Panc1 (cell line): ENCODE measurements at regions not wholly inside any gene's neighbourhood (a gene's known extent, or its start where the extent isn't known, plus 50 kb on each side); places are given as distances from the start of the nearest gene placed in this dataset.

Experiments
- ATAC-seq: fragments of 200-7000 bp; cut with Tn5 transposase; 2 replicates; pipeline ENCODE4 v1.9.1; 2020; ENCODE audit warnings: mild to moderate bottlenecking, moderate library complexity
- BruUV-seq: library from RNA; stranded (reverse); fragments of 400-500 nt; replicated peaks from 2 replicates; lab custom pipeline; 2021; lab: Mats Ljungman, UMichigan
- CTCF ChIA-PET: fragments of 300-600 bp; sonication (Branson Sonifier 250); formaldehyde crosslinking; loops from one replicate; lab custom pipeline; 2022; ENCODE audit warnings: antibody characterized with exemption; lab: Charles Lee
- POLR2A ChIA-PET: fragments of 300-600 bp; sonication (Branson Sonifier 250); formaldehyde crosslinking; loops from one replicate; lab custom pipeline; 2022; ENCODE audit warnings: antibody characterized with exemption; lab: Charles Lee
- DNase-seq: peaks from one replicate; pipeline ENCODE4 v3.0.0-alpha.2; 2010; ENCODE audit warnings: low read depth, low spot score
- H3K27ac ChIP-seq: 2 replicates; pipeline ENCODE4 v1.5.1; 2011; ENCODE audit warnings: mild to moderate bottlenecking, low read length, inconsistent platforms
- H3K27me3 ChIP-seq: fragments of 200-500 bp; sonication (Bioruptor generic); 2 replicates; pipeline ENCODE4 v1.6.0; 2014; ENCODE audit warnings: low read length, inconsistent platforms; ENCODE audit not compliant: control insufficient read depth, insufficient read depth
- H3K36me3 ChIP-seq: fragments of 200-500 bp; sonication (Bioruptor generic); 2 replicates; pipeline ENCODE4 v1.5.1; 2014; ENCODE audit warnings: inconsistent platforms, mild to moderate bottlenecking, low read length, moderate library complexity; ENCODE audit not compliant: control insufficient read depth, insufficient read depth
- H3K4me1 ChIP-seq: 2 replicates; pipeline ENCODE4 v1.5.1; 2011; ENCODE audit warnings: inconsistent platforms, mild to moderate bottlenecking, low read length, moderate library complexity; ENCODE audit not compliant: control insufficient read depth, insufficient read depth
- H3K4me3 ChIP-seq, 2 experiments: 2 replicates each; pipeline ENCODE4 v1.5.1; 2011 to 2012; ENCODE audit warnings: low read depth in 2 of 2, low read length in 2 of 2, mild to moderate bottlenecking in 2 of 2, inconsistent platforms in 1 of 2, moderate library complexity in 1 of 2
- H3K9me3 ChIP-seq: fragments of 200-500 bp; sonication (Bioruptor generic); 2 replicates; pipeline ENCODE4 v1.5.1; 2014; ENCODE audit warnings: low read depth, mild to moderate bottlenecking, inconsistent platforms, low read length, moderate library complexity; ENCODE audit not compliant: control insufficient read depth, insufficient read depth
- CTCF ChIP-seq: fragments of 450-650 bp; IDR thresholded peaks from 2 replicates; pipeline ENCODE4 v1.5.1; 2017; ENCODE audit warnings: mild to moderate bottlenecking
- POLR2AphosphoS5 ChIP-seq: IDR thresholded peaks from 2 replicates; pipeline ENCODE4 v1.6.1; 2012; ENCODE audit warnings: mild to moderate bottlenecking, low read depth, low read length, moderate library complexity
- REST ChIP-seq, 2 experiments: IDR thresholded peaks; 2 replicates each; pipeline ENCODE4 v1.6.1; 2011 to 2012; ENCODE audit warnings: low read depth in 2 of 2, control low read depth in 1 of 2, low read length in 1 of 2, mild to moderate bottlenecking in 1 of 2, moderate library complexity in 1 of 2; ENCODE audit not compliant: insufficient read depth in 1 of 2
- SIN3A ChIP-seq: IDR thresholded peaks from 2 replicates; pipeline ENCODE4 v1.6.1; 2012; ENCODE audit warnings: low read depth, mild to moderate bottlenecking, low read length, moderate library complexity, borderline replicate concordance; ENCODE audit not compliant: insufficient read depth
- TCF7L2 ChIP-seq: IDR thresholded peaks from 2 replicates; pipeline ENCODE4 v1.6.1; 2011; ENCODE audit warnings: mild to moderate bottlenecking, low read depth, low read length, inconsistent platforms
- in situ Hi-C: cut with HindIII; loops from 2 replicates; pipeline ENCODE4 v1.10.0; 2016; ENCODE audit warnings: low sequenced_read_pairs, low pct_unique_long_range_greater_than_20kb
- intact Hi-C: fragments of 100-400 bp; cut with micrococcal nuclease; formaldehyde crosslinking; loops from one replicate; pipeline ENCODE4 v1.10.0; 2022; ENCODE audit not compliant: unreplicated experiment

- H3K36me3 ChIP-seq, result no peaks in the 10 kb centered on the region
- no peaks in the 10 kb centered on the region for H3K27me3 ChIP-seq
- no peak for DNase-seq
- ATAC-seq, result no peak
- in situ Hi-C loops, result no loop called here
- no peaks in the 10 kb centered on the region for H3K9me3 ChIP-seq
- ChIA-PET POLR2A (interaction anchor here (0.6 kb wide), 1 partner anchor 1661 kb away, joined by 10 read pairs; no protein-coding TSS in a partner anchor), CTCF (no interaction called here)
- no peak overlapping the region for H3K4me3 ChIP-seq
- H3K4me1 ChIP-seq, result no peaks in the 10 kb centered on the region
- H3K27ac ChIP-seq, result no peak overlapping the region
- no TSS peak for BruUV-seq
- intact Hi-C loops, result no loop called here
- no peak for TF ChIP-seq REST (IDR thresholded peaks at IDR 0.05; ENCODE audit: insufficient read depth in 1 of 2, low read depth in 2 of 2, low read length in 1 of 2)
Observed at GRCh38 chr1:194052514-194053338, 866.3 kb upstream of the B3GALT2 start.

- no peaks in the 10 kb centered on the region for H3K27me3 ChIP-seq
- no peak overlapping the region for H3K4me3 ChIP-seq
- H3K36me3 ChIP-seq, result no peaks in the 10 kb centered on the region
- DNase-seq (no peak), ATAC-seq (no peak)
- intact Hi-C loops (no loop called here), in situ Hi-C loops (no loop called here)
- ChIA-PET CTCF (no interaction called here), POLR2A (no interaction called here)
- TF ChIP-seq SIN3A, result no peak
- TF ChIP-seq REST (IDR thresholded peaks at IDR 0.05; ENCODE audit: insufficient read depth in 1 of 2, low read depth in 2 of 2, low read length in 1 of 2), result no peak
- TF ChIP-seq POLR2AphosphoS5, result no peak
- no peak for TF ChIP-seq CTCF
- no peak for TF ChIP-seq TCF7L2
- no TSS peak for BruUV-seq
- H3K9me3 ChIP-seq, result no peaks in the 10 kb centered on the region
- no peak overlapping the region for H3K27ac ChIP-seq
- no peaks in the 10 kb centered on the region for H3K4me1 ChIP-seq
Observed at GRCh38 chr1:194047921-194048320, 861.5 kb upstream of the B3GALT2 start.
